ENCODE measurements at regions not wholly inside any gene's neighbourhood (a gene's known extent, or its start where the extent isn't known, plus 50 kb on each side); places are given as distances from the start of the nearest gene placed in this dataset.

GRCh38 chr3:113065336-113065735, 74.6 kb downstream of the GTPBP8 start:
- Histone ChIP-seq H3K9me1 (ENCODE audit: control insufficient read depth, extremely low read depth, insufficient read depth, low read length) (no peaks in the 10 kb centered on the region), H3K79me2 (ENCODE audit: control insufficient read depth, insufficient read depth, low read length) (no peaks in the 10 kb centered on the region), H3K27me3 (ENCODE audit: control insufficient read depth, extremely low read depth, insufficient read depth, low read length) (no peaks in the 10 kb centered on the region), H3K4me3 (ENCODE audit: control insufficient read depth in 2 of 3, extremely low read depth in 1 of 3, insufficient read depth in 2 of 3, low read depth in 1 of 3, low read length in 3 of 3) (no peak overlapping the region), H3K36me3 (ENCODE audit: control insufficient read depth in 2 of 2, extremely low read depth in 1 of 2, insufficient read depth in 2 of 2, low read length in 2 of 2) (no peaks in the 10 kb centered on the region), H3K4me2 (ENCODE audit: control insufficient read depth, extremely low read depth, insufficient read depth, low read depth, low read length) (no peak overlapping the region), H4K20me1 (ENCODE audit: control insufficient read depth, extremely low read depth, insufficient read depth, low read length) (no peaks in the 10 kb centered on the region), H3K9ac (ENCODE audit: control insufficient read depth, extremely low read depth, insufficient read depth, low read length) (no peak overlapping the region), H3K27ac (ENCODE audit: control insufficient read depth, insufficient read depth, low read length) (no peak overlapping the region), H3K9me3 (ENCODE audit: control insufficient read depth, low read depth, low read length) (no peaks in the 10 kb centered on the region), H2AFZ (ENCODE audit: control insufficient read depth, low read length) (no peak overlapping the region), H3K4me1 (ENCODE audit: control insufficient read depth, extremely low read depth, insufficient read depth, low read length) (peaks cover 8% of the 10 kb centered on the region)
- no peak for TF ChIP-seq EZH2 (IDR thresholded peaks at IDR 0.05; ENCODE audit: low read length)
- DNase-seq (ENCODE audit: low read depth, low spot score) (no peak), FAIRE-seq (no peak)
- dilution Hi-C loops (cut with MboI; ENCODE audit: extremely low pct_ligation_motif_present, low sequenced_read_pairs), result no loop called here

- no peak overlapping the region for H3K27ac ChIP-seq (ENCODE audit: control insufficient read depth, insufficient read depth, low read length)
- H3K9me1 ChIP-seq (ENCODE audit: control insufficient read depth, extremely low read depth, insufficient read depth, low read length), result no peaks in the 10 kb centered on the region
- H3K79me2 ChIP-seq (ENCODE audit: control insufficient read depth, insufficient read depth, low read length), result no peaks in the 10 kb centered on the region
- no peak overlapping the region for H2AFZ ChIP-seq (ENCODE audit: control insufficient read depth, low read length)
- TF ChIP-seq CTCF (optimal IDR thresholded peaks at IDR 0.05 in 1 of 3, IDR thresholded peaks at IDR 0.05 in 1 of 3, conservative IDR thresholded peaks at IDR 0.05 in 1 of 3; ENCODE audit: extremely low read depth in 1 of 3, insufficient read depth in 2 of 3, low read length in 3 of 3) (no peak), EZH2 (IDR thresholded peaks at IDR 0.05; ENCODE audit: low read length) (no peak)
- H4K20me1 ChIP-seq (ENCODE audit: control insufficient read depth, extremely low read depth, insufficient read depth, low read length), result no peaks in the 10 kb centered on the region
- dilution Hi-C loops (cut with MboI; ENCODE audit: extremely low pct_ligation_motif_present, low sequenced_read_pairs), result no loop called here
- no peaks in the 10 kb centered on the region for H3K9me3 ChIP-seq (ENCODE audit: control insufficient read depth, low read depth, low read length)
- H3K36me3 ChIP-seq (ENCODE audit: control insufficient read depth in 2 of 2, extremely low read depth in 1 of 2, insufficient read depth in 2 of 2, low read length in 2 of 2), result no peaks in the 10 kb centered on the region
- H3K27me3 ChIP-seq (ENCODE audit: control insufficient read depth, extremely low read depth, insufficient read depth, low read length), result no peaks in the 10 kb centered on the region
- no peak overlapping the region for H3K4me2 ChIP-seq (ENCODE audit: control insufficient read depth, extremely low read depth, insufficient read depth, low read depth, low read length)
- DNase-seq (ENCODE audit: low read depth, low spot score) (no peak), FAIRE-seq (no peak)
- no peak overlapping the region for H3K4me3 ChIP-seq (ENCODE audit: control insufficient read depth in 2 of 3, extremely low read depth in 1 of 3, insufficient read depth in 2 of 3, low read depth in 1 of 3, low read length in 3 of 3)
- no peak overlapping the region for H3K9ac ChIP-seq (ENCODE audit: control insufficient read depth, extremely low read depth, insufficient read depth, low read length)
- no peaks in the 10 kb centered on the region for H3K4me1 ChIP-seq (ENCODE audit: control insufficient read depth, extremely low read depth, insufficient read depth, low read length)
These were observed 79.4 kb downstream of the GTPBP8 start for GRCh38 chr3:113070072-113070640.

- no peak overlapping the region for H3K9ac ChIP-seq (ENCODE audit: control insufficient read depth, extremely low read depth, insufficient read depth, low read length)
These were observed 79.9 kb downstream of the GTPBP8 start for GRCh38 chr3:113070681-113071113.

More at GRCh38 chr3:113070681-113071113, 79.9 kb downstream of the GTPBP8 start:
- Histone ChIP-seq H3K9me3 (ENCODE audit: control insufficient read depth, low read depth, low read length) (no peaks in the 10 kb centered on the region), H4K20me1 (ENCODE audit: control insufficient read depth, extremely low read depth, insufficient read depth, low read length) (no peaks in the 10 kb centered on the region), H3K4me1 (ENCODE audit: control insufficient read depth, extremely low read depth, insufficient read depth, low read length) (no peaks in the 10 kb centered on the region), H3K9me1 (ENCODE audit: control insufficient read depth, extremely low read depth, insufficient read depth, low read length) (no peaks in the 10 kb centered on the region), H2AFZ (ENCODE audit: control insufficient read depth, low read length) (no peak overlapping the region), H3K27ac (ENCODE audit: control insufficient read depth, insufficient read depth, low read length) (no peak overlapping the region), H3K27me3 (ENCODE audit: control insufficient read depth, extremely low read depth, insufficient read depth, low read length) (no peaks in the 10 kb centered on the region), H3K4me3 (ENCODE audit: control insufficient read depth in 2 of 3, extremely low read depth in 1 of 3, insufficient read depth in 2 of 3, low read depth in 1 of 3, low read length in 3 of 3) (no peak overlapping the region), H3K79me2 (ENCODE audit: control insufficient read depth, insufficient read depth, low read length) (no peaks in the 10 kb centered on the region), H3K36me3 (ENCODE audit: control insufficient read depth in 2 of 2, extremely low read depth in 1 of 2, insufficient read depth in 2 of 2, low read length in 2 of 2) (no peaks in the 10 kb centered on the region), H3K4me2 (ENCODE audit: control insufficient read depth, extremely low read depth, insufficient read depth, low read depth, low read length) (no peak overlapping the region)
- dilution Hi-C loops (cut with MboI; ENCODE audit: extremely low pct_ligation_motif_present, low sequenced_read_pairs), result no loop called here
- DNase-seq (ENCODE audit: low read depth, low spot score) (no peak), FAIRE-seq (no peak)
- no peak for TF ChIP-seq CTCF (optimal IDR thresholded peaks at IDR 0.05 in 1 of 3, IDR thresholded peaks at IDR 0.05 in 1 of 3, conservative IDR thresholded peaks at IDR 0.05 in 1 of 3; ENCODE audit: extremely low read depth in 1 of 3, insufficient read depth in 2 of 3, low read length in 3 of 3)
- TF ChIP-seq EZH2 (IDR thresholded peaks at IDR 0.05; ENCODE audit: low read length), result no peak
